H1 (cell line): ENCODE measurements at regions not wholly inside any gene's neighbourhood (a gene's known extent, or its start where the extent isn't known, plus 50 kb on each side); places are given as distances from the start of the nearest gene placed in this dataset.

Experiments used
- CTCF ChIA-PET: fragments of 300-600 bp; sonication (Branson Sonifier 250); formaldehyde crosslinking; loops from one replicate; lab custom pipeline; 2021; ENCODE audit not compliant: partially characterized antibody; lab: Charles Lee
- POLR2A ChIA-PET: fragments of 300-600 bp; sonication (Branson Sonifier 250); formaldehyde crosslinking; loops from one replicate; lab custom pipeline; 2021; ENCODE audit warnings: inconsistent platforms; ENCODE audit not compliant: partially characterized antibody; lab: Charles Lee
- DNase-seq, 2 experiments: peaks; one replicate each; pipeline versions ENCODE4 v3.0.0 to v3.0.0-alpha.2; 2010 to 2022; ENCODE audit warnings: low spot score in 2 of 2, low read depth in 1 of 2, mixed read lengths in 1 of 2
- FAIRE-seq: peaks from 2 replicates; lab custom pipeline; 2011; peaks lifted over from hg19 to GRCh38; lab: Jason Lieb, UNC
- H2AFZ ChIP-seq: 2 replicates; pipeline ENCODE4 v1.8.1; 2012; ENCODE audit warnings: low read length, inconsistent platforms
- H2AK5ac ChIP-seq: 2 replicates; pipeline ENCODE4 v1.6.1; 2013; ENCODE audit warnings: low read depth, low read length
- H2BK120ac ChIP-seq: replicated peaks from 2 replicates; pipeline ENCODE3; 2013; ENCODE audit warnings: low read depth, low read length, inconsistent platforms
- H2BK12ac ChIP-seq: 2 replicates; pipeline ENCODE4 v1.6.1; 2013; ENCODE audit warnings: low read depth, low read length
- H2BK15ac ChIP-seq: 2 replicates; pipeline ENCODE4 v1.6.1; 2013; ENCODE audit warnings: low read length
- H2BK20ac ChIP-seq: 2 replicates; pipeline ENCODE4 v1.6.1; 2013; ENCODE audit warnings: low read length
- H2BK5ac ChIP-seq: 2 replicates; pipeline ENCODE4 v1.6.1; 2013; ENCODE audit warnings: low read depth, low read length
- H3K14ac ChIP-seq: 2 replicates; pipeline ENCODE4 v1.6.1; 2013; ENCODE audit warnings: inconsistent platforms; ENCODE audit not compliant: insufficient read length
- H3K18ac ChIP-seq: 2 replicates; pipeline ENCODE4 v1.6.1; 2013; ENCODE audit warnings: low read length; ENCODE audit errors: extremely low read depth
- H3K23ac ChIP-seq: 2 replicates; pipeline ENCODE4 v1.6.1; 2013; ENCODE audit warnings: inconsistent platforms; ENCODE audit not compliant: insufficient read length
- H3K23me2 ChIP-seq: 2 replicates; pipeline ENCODE4 v1.6.1; 2013; ENCODE audit warnings: low read depth, low read length
- H3K27ac ChIP-seq: 2 replicates; pipeline ENCODE4 v1.6.1; 2011; ENCODE audit warnings: low read depth, low read length, inconsistent platforms
- H3K27me3 ChIP-seq, 4 experiments: replicated peaks in 1 of 4; 1 replicate in 1 of 4; 2 replicates in 3 of 4; pipeline versions ENCODE4 v1.6.1 to v1.8.1; 2011 to 2013; ENCODE audit warnings: low read length in 3 of 4, mild to moderate bottlenecking in 3 of 4, inconsistent platforms in 2 of 4, mixed read lengths in 2 of 4, moderate library complexity in 1 of 4; ENCODE audit not compliant: control insufficient read depth in 3 of 4, insufficient read depth in 3 of 4; ENCODE audit errors: extremely low read depth in 1 of 4
- H3K36me3 ChIP-seq, 4 experiments: 2 replicates each; pipeline versions ENCODE4 v1.6.1 to v1.8.1; 2011 to 2013; ENCODE audit warnings: mild to moderate bottlenecking in 4 of 4, low read length in 3 of 4, moderate library complexity in 2 of 4, control low read depth in 1 of 4, inconsistent platforms in 1 of 4; ENCODE audit not compliant: insufficient read depth in 4 of 4, control insufficient read depth in 2 of 4
- H3K4ac ChIP-seq: replicated peaks from 2 replicates; pipeline ENCODE3; 2013; ENCODE audit warnings: low read length, low read depth, mixed read lengths, inconsistent platforms; ENCODE audit not compliant: insufficient read length
- H3K4me1 ChIP-seq, 4 experiments: replicated peaks in 1 of 4; 1 replicate in 1 of 4; 2 replicates in 3 of 4; pipeline versions ENCODE4 v1.6.1 to v1.8.1; 2011 to 2013; ENCODE audit warnings: low read length in 3 of 4, inconsistent platforms in 2 of 4, mixed read lengths in 1 of 4; ENCODE audit not compliant: insufficient read depth in 4 of 4, control insufficient read depth in 3 of 4
- H3K4me2 ChIP-seq, 2 experiments: 2 replicates each; pipeline versions ENCODE4 v1.6.1 to v1.8.1; 2011 to 2013; ENCODE audit warnings: low read depth in 2 of 2, low read length in 2 of 2, control low read depth in 1 of 2, inconsistent platforms in 1 of 2, mild to moderate bottlenecking in 1 of 2; ENCODE audit not compliant: insufficient read depth in 1 of 2
- H3K4me3 ChIP-seq, 4 experiments: fragments of 200-600, 300-600 bp in 1 of 4; sonication (generic), shearing (Covaris generic), sonication (Bioruptor Twin) in 1 of 4; 2 replicates each; pipeline versions ENCODE4 v1.5.1 to v1.8.1; 2011 to 2016; ENCODE audit warnings: low read length in 4 of 4, low read depth in 3 of 4, control low read depth in 2 of 4, inconsistent platforms in 2 of 4, mild to moderate bottlenecking in 2 of 4, mixed read lengths in 1 of 4, moderate library complexity in 1 of 4; ENCODE audit not compliant: insufficient read depth in 2 of 4; ENCODE audit errors: extremely low read depth in 1 of 4
- H3K56ac ChIP-seq: replicated peaks from 2 replicates; pipeline ENCODE3; 2013; ENCODE audit warnings: low read depth, mild to moderate bottlenecking, mixed read lengths, low read length, inconsistent platforms; ENCODE audit not compliant: insufficient read length
- H3K79me1 ChIP-seq: 2 replicates; pipeline ENCODE4 v1.6.1; 2013; ENCODE audit warnings: low read depth, low read length, control low read depth
- H3K79me2 ChIP-seq, 2 experiments: 2 replicates each; pipeline versions ENCODE4 v1.6.1 to v1.8.1; 2012 to 2013; ENCODE audit warnings: low read length in 2 of 2, mild to moderate bottlenecking in 2 of 2, inconsistent platforms in 1 of 2; ENCODE audit not compliant: insufficient read depth in 2 of 2, control insufficient read depth in 1 of 2
- H3K9ac ChIP-seq, 4 experiments: replicated peaks in 1 of 4; 1 replicate in 1 of 4; 2 replicates in 3 of 4; pipeline versions ENCODE4 v1.6.1 to v1.8.1; 2011 to 2013; ENCODE audit warnings: low read depth in 3 of 4, low read length in 3 of 4, control low read depth in 2 of 4, mild to moderate bottlenecking in 2 of 4, moderate library complexity in 2 of 4, inconsistent platforms in 1 of 4; ENCODE audit errors: extremely low read depth in 1 of 4
- H3K9me3 ChIP-seq, 2 experiments: 2 replicates each; pipeline versions ENCODE4 v1.6.1 to v1.8.1; 2012 to 2013; ENCODE audit warnings: mild to moderate bottlenecking in 2 of 2, moderate library complexity in 2 of 2, control low read depth in 1 of 2, inconsistent platforms in 1 of 2, low read depth in 1 of 2, low read length in 1 of 2, mixed read lengths in 1 of 2; ENCODE audit not compliant: insufficient read depth in 2 of 2
- H4K20me1 ChIP-seq, 2 experiments: replicated peaks in 1 of 2; 2 replicates each; pipeline versions ENCODE3 to v1.8.1; 2011 to 2013; ENCODE audit warnings: inconsistent platforms in 2 of 2, low read length in 2 of 2, mild to moderate bottlenecking in 1 of 2; ENCODE audit not compliant: insufficient read depth in 2 of 2, control insufficient read depth in 1 of 2
- H4K5ac ChIP-seq: 2 replicates; pipeline ENCODE4 v1.6.1; 2013; ENCODE audit warnings: low read length, low read depth, mixed read lengths, inconsistent platforms; ENCODE audit not compliant: insufficient read length
- H4K8ac ChIP-seq: 2 replicates; pipeline ENCODE4 v1.8.0; 2013; ENCODE audit warnings: mild to moderate bottlenecking, moderate library complexity, low read length, inconsistent platforms; ENCODE audit not compliant: insufficient read depth; ENCODE audit errors: extremely low read depth
- H4K91ac ChIP-seq: replicated peaks from 2 replicates; pipeline ENCODE3; 2013; ENCODE audit warnings: low read length, mixed read lengths, inconsistent platforms; ENCODE audit not compliant: insufficient read length
- ATF2 ChIP-seq: IDR thresholded peaks from 2 replicates; pipeline ENCODE4 v1.6.1; 2012; ENCODE audit warnings: low read length, inconsistent platforms
- E2F6 ChIP-seq: IDR thresholded peaks from 2 replicates; pipeline ENCODE4 v1.6.1; 2012; ENCODE audit warnings: inconsistent platforms
- EP300 ChIP-seq, 2 experiments: IDR thresholded peaks; 1 replicate in 1 of 2; 2 replicates in 1 of 2; pipeline ENCODE4 v1.6.1; 2011 to 2012; ENCODE audit warnings: low read depth in 2 of 2, low read length in 2 of 2, mild to moderate bottlenecking in 2 of 2, borderline replicate concordance in 1 of 2, inconsistent platforms in 1 of 2, moderate library complexity in 1 of 2
- HDAC6 ChIP-seq: IDR thresholded peaks from one replicate; pipeline ENCODE4 v1.7.1; 2012; ENCODE audit warnings: low read depth, mild to moderate bottlenecking, inconsistent platforms, low read length, moderate library complexity
- NRF1 ChIP-seq: IDR thresholded peaks from 2 replicates; pipeline ENCODE4 v1.6.1; 2011; ENCODE audit warnings: mild to moderate bottlenecking, low read depth, low read length, improper control_type of control experiment
- SP2 ChIP-seq: IDR thresholded peaks from 2 replicates; pipeline ENCODE4 v1.6.1; 2012; ENCODE audit warnings: mild to moderate bottlenecking, low read length, inconsistent platforms
- USF2 ChIP-seq: IDR thresholded peaks from 2 replicates; pipeline ENCODE4 v1.6.1; 2011; ENCODE audit warnings: low read length, improper control_type of control experiment
- WGBS, 2 experiments: shearing (Covaris generic) in 1 of 2; methylation state at CpG; one replicate each; pipeline versions ENCODE4 v1.1.6 to v1.1.7; 2013 to 2015; ENCODE audit warnings: low lambda C conversion rate in 2 of 2, mixed read lengths in 2 of 2, inconsistent platforms in 1 of 2, low coverage in 1 of 2, missing lambda C conversion rate in 1 of 2; ENCODE audit not compliant: insufficient replicate concordance in 2 of 2, insufficient coverage in 1 of 2, insufficient read length in 1 of 2; ENCODE audit errors: extremely low coverage in 1 of 2, missing lambda C conversion rate in 1 of 2; 5-methylcytosine and 5-hydroxymethylcytosine counted together

- H3K79me2 ChIP-seq, result no peaks in the 10 kb centered on the region
- no peak overlapping the region for H3K27ac ChIP-seq
- no peak overlapping the region for H2BK20ac ChIP-seq
- no peak overlapping the region for H3K4me3 ChIP-seq
- no peak overlapping the region for H2BK5ac ChIP-seq
- no peak overlapping the region for H4K8ac ChIP-seq
- H2AFZ ChIP-seq, result no peak overlapping the region
- H3K27me3 ChIP-seq, result no peaks in the 10 kb centered on the region
- no peak overlapping the region for H3K9ac ChIP-seq
- no peak overlapping the region for H3K4ac ChIP-seq
- no peak overlapping the region for H3K23ac ChIP-seq
- H4K91ac ChIP-seq, result no peak overlapping the region
- CTCF ChIA-PET, result interaction anchor here (0.7 to 2.3 kb wide), 2 partner anchors 8 to 478 kb away, joined by 3 to 10 read pairs; no protein-coding TSS in a partner anchor
- WGBS, 2 experiments, result 98% methylated on average over 3 of the region's 3 CpGs; no CpG with 5 or more reads in 1 of the 2 experiments
- H3K79me1 ChIP-seq, result no peaks in the 10 kb centered on the region
- H3K23me2 ChIP-seq, result no peaks in the 10 kb centered on the region
- H2BK15ac ChIP-seq, result no peak overlapping the region
- POLR2A ChIA-PET, result no interaction called here
- H3K4me2 ChIP-seq, result no peak overlapping the region
- H2AK5ac ChIP-seq, result no peak overlapping the region
- H3K4me1 ChIP-seq, result peaks cover 0 to 4% (median 3%) of the 10 kb centered on the region in 4 experiments; a peak in 4 of 7 replicates
- no peak overlapping the region for H2BK12ac ChIP-seq
- no peak overlapping the region for H2BK120ac ChIP-seq
- DNase-seq, result no peak
- H4K20me1 ChIP-seq, result no peaks in the 10 kb centered on the region
- no peaks in the 10 kb centered on the region; a peak in 1 of 4 replicates for H3K9me3 ChIP-seq
- no peak overlapping the region for H3K56ac ChIP-seq
- TF ChIP-seq HDAC6 (no peak), NRF1 (no peak), USF2 (no peak), E2F6 (no peak), ATF2 (no peak), EP300 (IDR thresholded peaks at IDR 0.05; ENCODE audit: borderline replicate concordance in 1 of 2, low read depth in 2 of 2, low read length in 2 of 2) (no peak), SP2 (no peak)
- TF ChIP-seq, all 59 proteins: peak for 0
- no peak for FAIRE-seq
- H3K18ac ChIP-seq, result no peak overlapping the region
- H4K5ac ChIP-seq, result no peak overlapping the region
- H3K14ac ChIP-seq, result no peak overlapping the region
- no peaks in the 10 kb centered on the region for H3K36me3 ChIP-seq
Observed at GRCh38 chr15:31607656-31608055, 281.0 kb downstream of the KLF13 start.
